HG03432 (cell line): ENCODE measurements at regions not wholly inside any gene's neighbourhood (a gene's known extent, or its start where the extent isn't known, plus 50 kb on each side); places are given as distances from the start of the nearest gene placed in this dataset.

Experiments used
- ATAC-seq: cut with Tn5 transposase; IDR thresholded peaks from one replicate; pipeline ENCODE4 v1.9.1; 2021; ENCODE audit warnings: mild to moderate bottlenecking, moderate library complexity; ENCODE audit not compliant: unreplicated experiment

DNA sequence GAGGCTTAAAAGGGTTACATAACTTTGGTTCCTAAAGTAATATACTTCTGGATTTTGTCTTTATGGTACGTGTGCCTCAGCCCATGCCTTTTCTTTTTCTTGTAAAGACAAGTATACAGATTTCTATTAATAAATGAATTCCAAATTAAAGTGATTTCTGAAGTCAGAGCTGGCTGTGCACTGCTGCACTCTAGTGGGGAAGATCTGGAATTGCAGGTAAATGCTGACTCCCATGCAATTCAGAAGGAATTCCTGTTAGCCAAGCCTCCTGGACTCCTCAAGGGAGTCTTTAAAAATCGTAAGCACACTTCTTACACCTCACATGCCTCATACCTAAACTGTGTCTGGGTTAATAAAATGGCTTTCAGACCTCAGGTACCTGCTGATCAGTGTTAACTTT, 118.4 kb upstream of the SLC7A1 start:
- ATAC-seq: no peak

- ATAC-seq: no peak
Measured at GRCh38 chr13:29711776-29712175, 116.3 kb upstream of the SLC7A1 start.

DNA sequence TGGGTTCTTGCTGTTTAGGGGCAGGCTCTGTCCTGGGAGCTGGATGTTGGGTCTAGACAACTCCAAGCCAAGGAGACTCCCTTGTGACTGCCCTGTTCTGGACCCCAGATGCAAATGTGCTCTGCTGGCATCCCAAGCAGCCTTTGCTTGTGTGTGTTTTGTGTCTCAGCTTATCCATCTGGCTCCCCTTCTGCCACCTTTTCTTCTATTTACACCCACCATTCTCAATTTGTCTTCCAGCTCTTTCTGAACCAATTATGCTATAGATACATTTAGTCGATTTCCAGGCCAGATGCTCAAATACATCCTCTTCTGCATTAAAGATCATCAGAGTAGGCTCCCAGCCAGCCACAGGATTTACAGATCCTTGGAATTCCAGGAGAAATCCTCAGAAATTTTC, 115.0 kb upstream of the SLC7A1 start:
- no peak for ATAC-seq

DNA sequence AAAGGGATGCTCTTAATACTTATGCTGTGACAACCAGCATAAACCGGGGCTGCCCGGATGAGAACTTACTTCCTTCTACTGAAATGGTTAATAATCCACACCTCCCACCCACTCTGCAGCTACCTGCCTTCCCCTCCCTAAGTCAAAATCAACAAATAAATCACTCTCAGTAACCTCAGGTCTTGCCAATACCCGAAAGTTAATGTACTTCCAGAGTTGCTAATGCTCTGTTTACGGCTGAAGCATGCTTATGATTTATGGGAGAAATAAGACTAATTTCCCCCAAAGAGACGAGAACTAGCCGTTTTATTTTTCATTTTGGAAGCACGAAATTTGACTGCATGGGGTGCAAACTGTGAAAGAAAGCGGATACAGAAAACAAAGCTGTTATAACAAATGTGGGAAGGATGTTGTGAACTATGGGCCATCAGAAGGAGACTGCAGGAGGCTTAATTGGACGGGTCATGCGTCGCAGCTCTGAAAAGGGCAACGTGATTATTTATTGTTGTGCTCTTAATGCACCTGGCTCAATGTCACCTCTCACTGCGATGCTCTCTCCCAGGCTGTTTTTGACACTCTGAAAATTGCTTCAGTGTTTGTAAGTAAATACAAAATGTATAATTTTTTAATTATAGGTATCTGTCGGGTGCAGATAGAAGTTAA, 114.0 kb upstream of the SLC7A1 start:
- no peak for ATAC-seq

DNA sequence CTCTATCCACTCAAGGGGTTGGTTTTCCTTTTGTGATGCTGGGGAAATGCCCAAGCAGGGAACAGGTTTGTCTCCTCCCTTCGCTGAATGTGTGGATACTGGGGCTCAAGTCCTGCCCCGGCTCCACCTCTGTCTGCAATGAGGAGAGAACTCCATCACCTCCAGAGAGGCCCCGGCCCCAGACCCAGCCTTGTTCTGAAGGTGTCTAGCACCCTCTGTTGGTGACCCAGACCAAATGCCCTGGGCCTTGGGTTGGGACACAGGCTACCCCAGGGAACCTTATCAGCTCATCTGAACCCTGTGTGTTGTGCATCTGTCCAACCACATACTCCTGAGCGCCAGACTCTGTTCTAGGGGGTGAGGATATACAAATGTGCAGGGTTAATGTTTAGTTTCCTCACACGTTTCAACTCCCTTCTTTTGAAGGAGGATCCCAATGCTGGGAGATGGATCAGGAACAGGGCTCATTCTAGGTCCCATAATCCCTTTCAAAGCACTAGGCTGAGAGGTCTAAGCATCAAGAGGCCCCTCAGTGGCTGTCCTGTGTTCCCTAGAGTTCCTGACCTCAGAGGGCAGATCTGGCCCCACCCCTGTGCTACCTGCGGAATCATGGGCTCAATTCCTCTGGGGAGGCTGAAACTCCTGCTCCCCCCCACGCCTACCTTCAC, 112.5 kb upstream of the SLC7A1 start:
- peak; percentile 67 for ATAC-seq

- no peak for ATAC-seq
Measured at GRCh38 chr13:29706923-29707322, 111.4 kb upstream of the SLC7A1 start.

DNA sequence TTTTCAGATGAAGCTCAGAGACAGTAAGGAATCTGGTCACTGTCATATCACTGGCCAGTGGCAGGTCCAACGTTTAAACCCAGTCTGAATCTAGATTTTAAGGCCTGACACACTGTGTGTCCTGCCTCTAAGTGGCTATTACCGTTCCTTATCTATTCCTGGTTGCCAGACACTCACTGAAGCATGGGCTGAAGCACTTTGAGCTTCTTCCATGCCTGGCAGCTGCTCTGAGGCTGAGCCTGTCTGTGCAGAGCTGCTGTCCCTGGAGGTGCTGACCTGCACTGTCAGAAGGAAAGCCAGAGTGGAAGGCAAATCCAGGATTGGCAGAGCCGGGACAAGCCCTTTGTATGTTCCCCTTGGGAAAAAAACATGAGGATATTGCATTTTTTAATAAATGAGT, 109.2 kb upstream of the SLC7A1 start:
- ATAC-seq: no peak

DNA sequence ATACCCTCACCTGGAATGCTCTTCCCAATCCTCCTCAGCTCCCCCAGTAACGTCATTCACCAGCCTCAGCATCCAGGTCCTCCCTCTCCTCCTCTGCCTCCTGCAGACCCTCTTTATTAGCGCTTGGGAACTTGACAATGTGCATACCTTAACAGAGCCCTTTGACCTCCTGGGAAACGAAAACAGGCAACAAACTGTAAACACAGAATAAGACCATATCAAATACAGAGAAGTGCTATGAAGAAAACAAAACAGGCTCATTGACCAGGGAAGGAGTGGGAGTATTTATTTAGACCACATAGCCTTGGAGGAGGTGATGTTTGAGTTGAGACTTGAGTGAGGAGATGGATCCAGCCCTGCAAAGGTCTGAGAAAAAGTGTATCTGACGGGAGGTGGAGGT, 107.9 kb upstream of the SLC7A1 start:
- ATAC-seq: no peak

DNA sequence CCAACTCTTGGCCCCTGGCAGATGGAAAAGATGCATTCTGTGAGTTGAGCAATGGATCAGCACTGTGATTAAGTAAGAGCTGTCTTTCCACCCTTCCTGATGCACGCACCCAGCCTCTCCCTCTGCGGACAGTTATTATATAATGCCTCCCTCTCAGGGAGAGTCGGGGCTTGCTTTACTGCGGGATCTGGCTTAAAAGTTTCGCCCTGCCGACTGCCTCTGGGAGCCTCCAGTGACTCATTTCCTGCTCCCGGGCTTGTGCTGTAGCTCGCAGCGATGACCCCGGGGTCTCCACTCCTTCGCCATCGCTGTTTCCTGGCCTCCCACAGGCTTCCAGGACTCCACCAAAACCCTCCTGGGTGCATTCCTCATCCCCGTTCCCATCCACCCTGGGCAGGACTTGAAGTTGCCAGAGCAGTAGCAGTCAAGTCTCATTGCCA, 107.4 kb upstream of the SLC7A1 start:
- no peak for ATAC-seq

DNA sequence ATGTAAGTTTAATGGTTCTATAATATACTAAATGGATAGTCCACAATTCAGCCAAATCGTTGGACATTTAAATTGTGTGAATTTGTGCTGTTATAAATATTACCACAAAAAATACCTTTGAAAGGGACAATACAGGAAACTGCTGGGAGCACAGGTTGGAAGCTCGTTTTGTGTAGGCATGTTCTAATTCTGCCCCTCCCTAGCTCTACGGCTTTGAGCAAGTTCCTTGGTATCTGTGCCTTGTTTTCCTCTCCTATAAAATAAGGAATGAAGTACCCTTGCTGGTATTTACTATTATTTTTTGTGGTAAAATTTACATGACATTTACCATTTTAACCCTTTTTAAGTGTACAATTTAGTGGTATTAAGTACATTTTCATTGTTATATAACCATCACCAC, 102.6 kb upstream of the SLC7A1 start:
- ATAC-seq: no peak

DNA sequence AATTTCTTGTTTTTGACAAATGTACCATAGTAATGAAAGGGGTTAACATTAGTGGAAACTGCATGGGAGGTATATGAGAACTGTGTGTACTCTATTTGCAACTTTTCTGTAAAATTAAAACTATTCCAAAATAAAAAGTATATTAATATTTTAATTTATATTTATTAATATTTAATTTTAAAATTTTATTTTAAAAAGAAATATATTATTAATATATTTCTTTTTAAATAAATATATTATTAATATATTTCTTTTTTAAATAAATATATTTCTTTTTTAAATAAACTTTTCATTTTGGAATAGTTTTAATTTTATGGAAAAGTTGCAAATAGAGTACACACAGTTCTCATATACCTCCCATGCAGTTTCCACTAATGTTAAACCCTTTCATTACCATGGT, 101.1 kb upstream of the SLC7A1 start:
- no peak for ATAC-seq

GRCh38 chr13:29693275-29693945, 97.9 kb upstream of the SLC7A1 start:
- ATAC-seq: no peak

DNA sequence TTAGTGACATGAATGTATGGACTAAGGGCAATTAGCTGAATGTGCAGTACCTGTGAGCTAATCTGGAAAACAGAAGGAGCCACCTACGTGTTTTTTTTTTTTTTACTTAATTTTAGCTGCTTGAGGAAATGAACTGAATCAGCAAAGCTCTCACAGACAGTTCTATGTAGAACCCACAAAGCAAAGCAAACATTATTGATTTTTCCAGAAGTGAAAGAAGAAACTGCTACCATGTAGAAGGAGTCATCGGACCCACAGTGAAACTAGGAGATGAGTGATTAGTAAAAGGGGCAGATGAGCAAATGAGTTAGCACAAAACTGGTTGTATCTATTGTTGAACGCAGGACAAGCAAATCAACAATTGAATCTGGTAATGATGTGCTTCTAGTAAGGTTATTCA, 94.1 kb upstream of the SLC7A1 start:
- ATAC-seq: no peak

DNA sequence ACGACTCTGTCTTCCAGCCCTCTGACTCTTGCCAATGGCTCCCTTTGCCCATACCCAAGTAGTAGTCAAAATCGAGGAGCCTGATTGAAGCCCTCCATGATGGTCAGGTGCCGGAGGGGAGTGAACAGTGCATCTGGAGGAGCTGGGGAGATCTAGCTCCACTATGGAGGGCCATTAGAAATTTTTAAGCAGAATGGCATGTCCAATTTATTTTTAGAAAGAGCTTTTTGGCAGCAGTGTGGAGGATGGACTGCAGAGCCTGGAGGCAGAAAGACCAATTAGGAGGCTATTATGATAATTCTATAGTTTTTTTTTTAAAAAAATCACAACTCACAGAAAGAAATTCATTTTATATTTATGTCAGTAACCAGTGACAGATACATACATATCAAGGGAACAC, 92.7 kb upstream of the SLC7A1 start:
- ATAC-seq: no peak

- no peak for ATAC-seq
Measured at GRCh38 chr13:29684441-29684840, 89.0 kb upstream of the SLC7A1 start.

DNA sequence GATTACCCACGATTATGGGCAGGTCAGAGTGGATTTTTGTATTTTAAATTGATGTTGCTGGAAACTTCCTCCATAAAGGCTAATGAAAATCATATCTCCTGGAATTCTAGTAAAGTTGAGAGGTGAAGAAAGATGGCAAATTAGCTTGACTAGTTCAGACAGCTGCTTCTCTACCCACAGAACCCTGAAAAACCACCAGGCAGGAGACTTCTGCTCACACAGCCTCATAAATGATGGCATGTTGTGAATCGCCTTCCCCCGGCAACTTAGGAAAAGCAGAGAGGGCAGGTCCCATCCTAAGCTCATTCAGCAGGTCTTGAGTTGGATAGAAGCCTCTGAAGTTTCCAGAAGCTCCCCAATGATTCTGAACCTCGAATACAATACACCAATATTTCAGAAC, 87.6 kb upstream of the SLC7A1 start:
- ATAC-seq: no peak

DNA sequence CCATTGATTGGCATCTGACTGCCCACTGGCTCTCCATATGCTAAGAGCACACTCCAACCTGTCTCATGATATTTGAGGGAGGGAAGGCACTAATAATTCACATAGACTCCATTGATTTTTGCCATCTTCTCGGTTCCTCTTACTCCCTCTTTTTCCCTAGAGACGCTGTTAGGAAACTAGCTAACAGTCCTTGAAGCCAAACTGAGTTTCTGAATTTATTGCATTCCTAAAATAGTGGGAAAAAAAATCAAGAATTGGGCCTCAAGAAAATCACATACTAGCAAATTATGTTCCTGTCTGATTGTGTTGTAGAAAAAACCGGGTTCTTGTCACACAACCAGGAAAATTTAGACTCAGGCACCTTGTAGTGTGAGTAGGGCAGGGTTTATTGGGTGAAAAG, 86.4 kb upstream of the SLC7A1 start:
- ATAC-seq: no peak

- no peak for ATAC-seq
Measured at GRCh38 chr13:29679396-29680053, 84.0 kb upstream of the SLC7A1 start.

DNA sequence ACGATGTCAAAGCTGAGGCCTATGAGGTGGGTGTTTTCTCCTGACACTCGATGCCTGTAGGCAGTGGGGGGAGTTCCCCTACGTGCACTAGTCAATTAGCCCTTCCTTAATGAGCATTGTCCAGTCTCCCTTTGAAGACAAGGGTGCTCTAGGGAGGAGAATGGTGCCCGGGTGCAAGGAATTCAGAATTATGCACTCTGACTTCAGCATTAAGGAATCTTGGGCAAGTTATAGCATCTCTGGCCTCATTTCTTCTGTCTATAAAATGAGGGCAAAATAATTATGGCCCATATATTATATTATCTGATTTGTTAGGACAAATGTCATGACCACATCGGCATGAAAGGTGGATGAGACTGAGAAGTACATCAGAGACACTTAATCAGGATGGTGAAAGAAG, 82.1 kb upstream of the SLC7A1 start:
- ATAC-seq: no peak

- no peak for ATAC-seq
Measured at GRCh38 chr13:29676941-29677452, 81.5 kb upstream of the SLC7A1 start.

- no peak for ATAC-seq
Measured at GRCh38 chr13:29676535-29676934, 81.0 kb upstream of the SLC7A1 start.

DNA sequence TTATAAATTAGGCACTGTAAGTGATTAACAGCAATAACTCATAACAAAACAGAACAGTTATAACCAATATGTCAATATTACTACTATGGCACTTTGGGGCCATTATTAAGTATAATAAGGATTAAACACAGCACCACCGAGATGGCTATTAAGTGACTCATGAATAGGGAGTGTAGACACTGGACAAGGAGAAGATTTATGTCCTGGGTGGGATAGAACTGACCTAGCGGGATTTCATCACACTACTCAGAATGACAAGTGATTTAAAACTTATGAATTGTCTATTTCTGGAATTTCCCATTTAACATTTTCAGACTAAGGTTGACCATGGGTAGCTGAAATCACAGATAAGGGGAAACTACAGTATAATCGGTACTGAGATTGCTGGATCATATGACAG, 79.0 kb upstream of the SLC7A1 start:
- no peak for ATAC-seq
